Nephron (organoid): ENCODE measurements at regions not wholly inside any gene's neighbourhood (a gene's known extent, or its start where the extent isn't known, plus 50 kb on each side); places are given as distances from the start of the nearest gene placed in this dataset.

ENCODE experiments used
- H3K27ac Mint-ChIP-seq, 3 experiments: 2 replicates each; pipeline ENCODE4 v1.8.0; 2020; ENCODE audit warnings: mixed read lengths in 3 of 3, mild to moderate bottlenecking in 2 of 3, moderate library complexity in 1 of 3
- H3K27me3 Mint-ChIP-seq: 2 replicates; pipeline ENCODE4 v1.8.0; 2021; ENCODE audit warnings: low read depth, mild to moderate bottlenecking, moderate library complexity, mixed read lengths
- H3K36me3 Mint-ChIP-seq: 2 replicates; pipeline ENCODE4 v1.8.0; 2020; ENCODE audit warnings: low read depth, mixed read lengths
- H3K4me1 Mint-ChIP-seq: 2 replicates; pipeline ENCODE4 v1.8.0; 2020; ENCODE audit warnings: mixed read lengths
- H3K4me3 Mint-ChIP-seq, 3 experiments: 2 replicates each; pipeline ENCODE4 v1.8.0; 2020; ENCODE audit warnings: mild to moderate bottlenecking in 3 of 3, mixed read lengths in 3 of 3, moderate library complexity in 2 of 3
- H3K9me3 Mint-ChIP-seq: 2 replicates; pipeline ENCODE4 v1.8.0; 2020; ENCODE audit warnings: mixed read lengths
- CTCF ChIP-seq, 3 experiments: fragments of 200-600 bp; sonication (generic); IDR thresholded peaks; one replicate each; pipeline ENCODE4 v1.5.0; 2021; ENCODE audit warnings: antibody characterized with exemption in 3 of 3; ENCODE audit not compliant: unreplicated experiment in 3 of 3

DNA sequence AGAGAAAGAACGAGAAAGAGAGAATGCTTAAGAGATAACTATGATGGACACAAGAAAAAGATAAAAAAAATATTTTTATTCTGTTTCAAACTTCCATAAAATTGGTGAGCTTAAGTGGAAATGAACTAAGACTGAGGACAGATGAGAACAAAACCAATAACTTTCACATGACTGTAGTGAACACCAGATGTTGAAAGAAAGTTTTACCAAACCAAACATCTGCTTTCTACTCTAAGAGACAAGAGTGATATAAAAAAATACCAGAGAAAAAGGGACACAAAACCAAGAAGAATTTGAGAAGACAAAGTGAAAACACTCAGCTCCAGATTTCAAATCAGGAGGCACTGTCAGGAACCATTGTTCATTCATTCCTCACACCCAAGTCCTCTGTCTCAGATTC is 147.9 kb downstream of the IMPG2 start:
- no peak overlapping the region for H3K27ac Mint-ChIP-seq
- no peak for TF ChIP-seq CTCF (IDR thresholded peaks at IDR 0.05; ENCODE audit: unreplicated experiment in 3 of 3)
- H3K36me3 Mint-ChIP-seq: no peaks in the 10 kb centered on the region
- no peak overlapping the region for H3K4me3 Mint-ChIP-seq
- peaks cover 16% of the 10 kb centered on the region for H3K9me3 Mint-ChIP-seq
- no peaks in the 10 kb centered on the region for H3K27me3 Mint-ChIP-seq
- H3K4me1 Mint-ChIP-seq: peaks cover 23% of the 10 kb centered on the region

GRCh38 chr3:101171681-101172191 is 148.6 kb downstream of the IMPG2 start:
- Mint-ChIP-seq H3K27ac (no peak overlapping the region), H3K4me3 (no peak overlapping the region), H3K9me3 (peaks cover 16% of the 10 kb centered on the region), H3K4me1 (peaks cover 22% of the 10 kb centered on the region), H3K36me3 (no peaks in the 10 kb centered on the region), H3K27me3 (no peaks in the 10 kb centered on the region)
- no peak for TF ChIP-seq CTCF (IDR thresholded peaks at IDR 0.05; ENCODE audit: unreplicated experiment in 3 of 3)

GRCh38 chr3:101170806-101171558 is 149.4 kb downstream of the IMPG2 start:
- Mint-ChIP-seq H3K4me1 (peaks cover 22% of the 10 kb centered on the region), H3K27me3 (no peaks in the 10 kb centered on the region), H3K36me3 (no peaks in the 10 kb centered on the region), H3K27ac (peak overlapping the region in 2 of 3 experiments; percentile 7 to 63), H3K4me3 (no peak overlapping the region), H3K9me3 (peaks cover 15% of the 10 kb centered on the region)
- TF ChIP-seq CTCF (IDR thresholded peaks at IDR 0.05; ENCODE audit: unreplicated experiment in 3 of 3): no peak

DNA sequence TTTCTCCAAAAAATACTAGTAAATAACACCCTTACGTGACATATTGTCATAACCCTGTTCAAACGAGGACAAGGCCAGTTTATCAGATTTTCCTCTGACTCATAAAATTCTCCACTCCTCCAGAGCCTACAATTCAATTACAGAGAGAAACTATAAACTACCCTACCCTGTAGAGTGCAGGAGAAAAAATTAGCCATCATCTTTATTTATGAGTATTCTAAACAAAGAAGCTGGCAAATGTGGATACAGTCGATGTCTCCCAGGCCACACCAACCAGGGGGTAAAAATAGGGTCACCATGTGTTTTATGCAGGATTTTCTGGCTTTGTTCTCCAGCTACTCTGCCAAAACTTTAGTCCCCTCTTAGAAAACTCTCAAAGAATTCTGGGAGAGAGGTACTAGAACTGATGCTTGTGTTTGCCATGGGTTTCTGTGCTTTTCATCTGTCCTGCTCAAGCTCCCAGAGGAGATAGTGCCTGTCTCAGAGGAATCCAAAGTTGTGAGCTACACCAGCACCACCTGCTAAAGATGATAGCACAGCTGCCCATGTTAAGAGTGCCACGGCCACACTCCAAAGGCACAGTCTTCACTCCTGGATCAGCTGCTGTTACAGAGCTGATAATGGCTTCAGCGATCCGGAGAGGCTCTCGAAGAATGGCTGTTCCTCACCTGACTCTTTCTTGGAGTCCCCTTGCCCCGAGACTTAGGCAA is 150.2 kb downstream of the IMPG2 start:
- Mint-ChIP-seq H3K27ac (peak overlapping the region in 2 of 3 experiments; percentile 24 to 63), H3K4me3 (no peak overlapping the region), H3K9me3 (peaks cover 14% of the 10 kb centered on the region)

DNA sequence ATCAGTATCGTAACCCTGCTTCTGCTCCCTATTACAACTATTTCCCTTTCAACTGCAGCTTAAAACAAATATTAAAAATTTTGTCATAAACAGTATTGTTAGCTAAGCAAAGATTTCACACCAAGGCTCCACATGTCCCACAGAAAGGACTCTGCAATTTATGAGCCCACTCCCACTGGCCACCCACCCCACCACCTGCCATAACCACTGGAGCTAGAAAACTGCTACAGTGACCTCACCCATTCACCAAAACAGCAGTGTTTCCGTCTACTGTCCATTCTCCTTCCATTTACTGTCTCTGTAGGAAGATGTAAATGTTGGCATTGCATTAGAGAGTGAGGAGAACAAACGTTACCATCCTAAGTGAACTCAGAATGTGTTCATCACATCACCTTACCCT is 150.9 kb downstream of the IMPG2 start:
- Mint-ChIP-seq H3K9me3 (peaks cover 14% of the 10 kb centered on the region), H3K36me3 (no peaks in the 10 kb centered on the region), H3K4me1 (peaks cover 22% of the 10 kb centered on the region), H3K4me3 (no peak overlapping the region), H3K27ac (peak overlapping the region in 1 of 3 experiments; percentile 63), H3K27me3 (no peaks in the 10 kb centered on the region)
- TF ChIP-seq CTCF (IDR thresholded peaks at IDR 0.05; ENCODE audit: unreplicated experiment in 3 of 3): no peak

More for the DNA sequence above, 150.2 kb downstream of the IMPG2 start:
- no peaks in the 10 kb centered on the region for H3K36me3 Mint-ChIP-seq
- no peaks in the 10 kb centered on the region for H3K27me3 Mint-ChIP-seq
- no peak for TF ChIP-seq CTCF (IDR thresholded peaks at IDR 0.05; ENCODE audit: unreplicated experiment in 3 of 3)
- H3K4me1 Mint-ChIP-seq: peaks cover 22% of the 10 kb centered on the region
